MCF 10A (cell line): ENCODE measurements at regions not wholly inside any gene's neighbourhood (a gene's known extent, or its start where the extent isn't known, plus 50 kb on each side); places are given as distances from the start of the nearest gene placed in this dataset.

Experiments used
- BruUV-seq: library from RNA; stranded (reverse); fragments of 400-500 nt; replicated peaks from 2 replicates; lab custom pipeline; 2021; lab: Mats Ljungman, UMichigan
- CTCF ChIA-PET: fragments of 300-600 bp; sonication (Branson Sonifier 250); formaldehyde crosslinking; extraction: SDS; loops from one replicate; lab custom pipeline; 2021; ENCODE audit warnings: antibody characterized with exemption, inconsistent platforms; lab: Yijun Ruan, JAX
- POLR2A ChIA-PET: fragments of 300-600, 350-650 bp; sonication (Branson Sonifier 250); formaldehyde crosslinking; extraction: SDS; loops from one replicate; lab custom pipeline; 2020; ENCODE audit warnings: antibody characterized with exemption, inconsistent platforms; lab: Yijun Ruan, JAX
- DNase-seq: peaks from one replicate; pipeline ENCODE4 v3.0.0-alpha.2; 2018; ENCODE audit not compliant: unreplicated experiment
- H3K27ac Mint-ChIP-seq: one replicate; pipeline ENCODE4 v1.8.0; 2022; ENCODE audit warnings: mild to moderate bottlenecking, low read depth, mixed read lengths; ENCODE audit not compliant: unreplicated experiment
- H3K27me3 Mint-ChIP-seq: one replicate; pipeline ENCODE4 v1.8.0; 2022; ENCODE audit warnings: mixed read lengths; ENCODE audit not compliant: insufficient read depth, unreplicated experiment
- H3K36me3 Mint-ChIP-seq: one replicate; pipeline ENCODE4 v1.8.0; 2022; ENCODE audit warnings: mild to moderate bottlenecking, moderate library complexity, mixed read lengths; ENCODE audit not compliant: insufficient read depth, unreplicated experiment
- H3K4me1 Mint-ChIP-seq: one replicate; pipeline ENCODE4 v1.8.0; 2022; ENCODE audit warnings: mixed read lengths; ENCODE audit not compliant: insufficient read depth, unreplicated experiment
- H3K4me3 Mint-ChIP-seq: one replicate; pipeline ENCODE4 v1.8.0; 2022; ENCODE audit warnings: mild to moderate bottlenecking, moderate library complexity, mixed read lengths; ENCODE audit not compliant: unreplicated experiment
- H3K9me3 Mint-ChIP-seq: one replicate; pipeline ENCODE4 v1.8.0; 2022; ENCODE audit warnings: mixed read lengths; ENCODE audit not compliant: unreplicated experiment
- CTCF ChIP-seq: fragments of 200-600 bp; IDR thresholded peaks from one replicate; pipeline ENCODE4 v1.8.0; 2022; ENCODE audit warnings: antibody characterized with exemption, mild to moderate bottlenecking; ENCODE audit not compliant: unreplicated experiment
- intact Hi-C: fragments of 100-400 bp; cut with micrococcal nuclease; formaldehyde crosslinking; loops from 2 replicates; pipeline ENCODE4 v1.14.1; 2022

DNA sequence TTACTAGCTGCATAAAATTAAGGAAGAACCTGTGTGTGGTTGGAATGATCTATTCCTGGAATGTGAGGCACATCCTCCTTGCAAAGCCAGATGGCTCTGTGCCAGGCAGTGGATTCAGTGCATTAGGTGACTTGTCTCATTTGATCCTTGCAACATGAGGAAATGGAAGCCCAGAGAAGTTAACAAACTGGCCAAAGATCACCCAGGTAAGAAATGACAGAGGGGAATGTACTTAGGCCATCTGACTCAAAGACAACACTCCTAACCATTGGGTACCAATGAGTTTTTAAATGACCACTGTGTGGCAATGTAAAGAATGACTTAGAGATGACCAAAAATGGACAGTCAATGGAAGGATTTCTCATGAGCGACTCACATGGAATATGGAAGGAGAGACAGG, 114.2 kb upstream of the RXFP2 start:
- Mint-ChIP-seq H3K27ac (no peak overlapping the region), H3K4me3 (no peak overlapping the region), H3K4me1 (no peaks in the 10 kb centered on the region), H3K27me3 (peaks cover 43% of the 10 kb centered on the region), H3K36me3 (no peaks in the 10 kb centered on the region), H3K9me3 (no peaks in the 10 kb centered on the region)
- no TSS peak for BruUV-seq
- CTCF ChIA-PET, result interaction anchor here (0.6 kb wide), 1 partner anchor 546 kb away, joined by 3 read pairs; no protein-coding TSS in a partner anchor
- no peak for TF ChIP-seq CTCF
- POLR2A ChIA-PET, result interaction anchor here (0.7 kb wide), 1 partner anchor 11 kb away, joined by 5 read pairs; no protein-coding TSS in a partner anchor
- intact Hi-C loops, result no loop called here
- no peak for DNase-seq

GRCh38 chr13:31627097-31627845, 112.1 kb upstream of the RXFP2 start:
- ChIA-PET POLR2A (no interaction called here), CTCF (interaction anchor here (0.9 kb wide), 1 partner anchor 90 kb away, joined by 3 read pairs; no protein-coding TSS in a partner anchor)
- no peak for DNase-seq
- TF ChIP-seq CTCF, result no peak
- Mint-ChIP-seq H3K27me3 (peaks cover 22% of the 10 kb centered on the region), H3K9me3 (no peaks in the 10 kb centered on the region), H3K27ac (no peak overlapping the region), H3K4me1 (no peaks in the 10 kb centered on the region), H3K36me3 (no peaks in the 10 kb centered on the region), H3K4me3 (no peak overlapping the region)
- no TSS peak for BruUV-seq
- intact Hi-C loops, result no loop called here

GRCh38 chr13:31629085-31629780, 110.1 kb upstream of the RXFP2 start:
- Mint-ChIP-seq H3K27me3 (peaks cover 2% of the 10 kb centered on the region), H3K27ac (no peak overlapping the region), H3K4me3 (no peak overlapping the region), H3K36me3 (no peaks in the 10 kb centered on the region), H3K4me1 (no peaks in the 10 kb centered on the region), H3K9me3 (no peaks in the 10 kb centered on the region)
- POLR2A ChIA-PET, result no interaction called here
- TF ChIP-seq CTCF, result no peak
- intact Hi-C loops, result no loop called here
- no TSS peak for BruUV-seq
- DNase-seq, result peak; percentile 40
- CTCF ChIA-PET, result no interaction called here

- Mint-ChIP-seq H3K4me1 (no peaks in the 10 kb centered on the region), H3K4me3 (no peak overlapping the region), H3K9me3 (peaks cover 10% of the 10 kb centered on the region), H3K27ac (no peak overlapping the region), H3K36me3 (no peaks in the 10 kb centered on the region), H3K27me3 (no peaks in the 10 kb centered on the region)
- BruUV-seq, result no TSS peak
- TF ChIP-seq CTCF, result no peak
- POLR2A ChIA-PET, result interaction anchor here (0.7 kb wide), 1 partner anchor 17 kb away, joined by 3 read pairs; no protein-coding TSS in a partner anchor
- intact Hi-C loops, result no loop called here
- peak; percentile 13 for DNase-seq
- CTCF ChIA-PET, result interaction anchor here (0.7 kb wide), 1 partner anchor 356 kb away, joined by 3 read pairs; no protein-coding TSS in a partner anchor
These were observed 108.3 kb upstream of the RXFP2 start for GRCh38 chr13:31631071-31631470.
